Mammary epithelial cell (primary cell): ENCODE measurements at regions not wholly inside any gene's neighbourhood (a gene's known extent, or its start where the extent isn't known, plus 50 kb on each side); places are given as distances from the start of the nearest gene placed in this dataset.

Source experiments
- CTCF ChIP-seq, 2 donors: IDR thresholded peaks in 1 of 2; conservative IDR thresholded peaks in 1 of 2; 2 replicates each; pipeline ENCODE4 v1.5.1; 2011 to 2012; ENCODE audit warnings: inconsistent platforms in 2 of 2, low read length in 2 of 2, mild to moderate bottlenecking in 2 of 2, control low read depth in 1 of 2, low read depth in 1 of 2; ENCODE audit not compliant: insufficient read depth in 1 of 2; ENCODE audit errors: extremely low read depth in 1 of 2
- EZH2 ChIP-seq: IDR thresholded peaks from 2 replicates; pipeline ENCODE4 v1.6.1; 2012; ENCODE audit warnings: low read length, inconsistent platforms, borderline replicate concordance

GRCh38 chrX:65073233-65073632 lies 97.0 kb upstream of the ZC4H2 start:
- TF ChIP-seq CTCF (conservative IDR thresholded peaks at IDR 0.05 in 1 of 2, IDR thresholded peaks at IDR 0.05 in 1 of 2; ENCODE audit: extremely low read depth in 1 of 2, insufficient read depth in 1 of 2, low read depth in 1 of 2, low read length in 2 of 2), result no peak
- TF ChIP-seq EZH2, result no peak
